ENCODE measurements at regions not wholly inside any gene's neighbourhood (a gene's known extent, or its start where the extent isn't known, plus 50 kb on each side); places are given as distances from the start of the nearest gene placed in this dataset.

DNA sequence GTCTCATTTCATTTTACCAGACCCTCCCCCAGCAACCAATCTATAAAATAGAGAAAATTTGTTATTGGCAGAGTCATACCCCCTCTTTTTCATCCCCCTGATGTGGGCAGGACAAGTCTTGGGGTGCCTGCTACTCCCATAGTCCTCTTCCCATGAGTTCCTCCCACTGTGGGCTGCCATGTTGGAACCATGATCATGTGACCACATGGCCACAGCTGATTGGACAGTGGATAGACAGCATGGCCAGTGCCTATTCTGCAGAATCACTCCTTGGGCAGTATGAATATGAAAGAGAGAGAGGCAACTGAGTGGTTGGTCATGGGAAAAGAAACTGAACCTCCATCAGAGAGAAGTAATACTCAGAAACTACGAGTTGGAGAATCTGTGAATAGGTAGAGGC, 84.9 kb downstream of the PDCL3 start:
- TF ChIP-seq POLR2A (IDR thresholded peaks at IDR 0.05; ENCODE audit: low read depth, low read length), result no peak
- DNase-seq (ENCODE audit: insufficient read length, low spot score) (no peak), FAIRE-seq (no peak)

DNA sequence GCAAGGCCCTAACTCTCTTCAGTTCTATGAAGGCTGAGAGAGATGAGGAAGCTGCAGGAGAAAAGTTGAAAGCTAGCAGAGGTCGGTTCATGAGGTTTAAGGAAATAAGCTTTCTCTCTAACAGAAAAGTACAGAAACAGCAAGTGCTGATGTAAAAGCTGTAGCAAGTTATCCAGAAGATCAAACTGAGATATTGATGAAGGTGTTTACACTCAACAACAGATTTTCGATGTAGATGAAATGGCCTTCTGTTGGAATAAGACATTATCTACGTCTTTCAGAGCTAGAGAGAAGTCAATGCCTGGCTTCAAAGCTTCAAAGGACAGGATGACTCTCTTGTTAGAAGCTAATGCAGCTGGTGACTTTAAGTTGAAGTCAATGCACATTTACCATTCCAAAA, 87.4 kb downstream of the PDCL3 start:
- no peak for DNase-seq (ENCODE audit: insufficient read length, low spot score)
- no peak for FAIRE-seq
- no peak for TF ChIP-seq POLR2A (IDR thresholded peaks at IDR 0.05; ENCODE audit: low read depth, low read length)

- no peak for FAIRE-seq
- no peak for TF ChIP-seq POLR2A (IDR thresholded peaks at IDR 0.05; ENCODE audit: low read depth, low read length)
- no peak for DNase-seq (ENCODE audit: insufficient read length, low spot score)
Measured at GRCh38 chr2:100653449-100654035, 90.7 kb downstream of the PDCL3 start.

DNA sequence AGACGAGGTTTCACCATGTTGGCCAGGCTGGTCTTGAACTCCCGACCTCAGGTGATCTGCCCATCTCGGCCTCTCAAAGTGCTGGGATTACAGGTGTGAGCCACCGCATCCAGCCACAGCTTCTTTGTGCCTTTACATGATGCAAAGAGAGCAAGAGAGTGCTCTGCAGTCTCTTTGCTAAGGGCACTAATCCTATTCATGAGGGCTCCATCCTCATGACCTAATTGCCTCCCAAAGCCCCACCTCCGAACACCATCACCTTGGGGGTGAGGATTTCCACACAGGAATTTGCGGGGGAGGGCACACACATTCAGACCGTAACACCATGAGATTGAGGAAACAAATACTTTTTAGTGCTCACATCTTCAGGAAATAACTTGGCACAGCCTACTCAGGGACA, 91.8 kb downstream of the PDCL3 start:
- TF ChIP-seq POLR2A (IDR thresholded peaks at IDR 0.05; ENCODE audit: low read depth, low read length), result no peak
- DNase-seq (ENCODE audit: insufficient read length, low spot score), result no peak
- FAIRE-seq, result no peak

- TF ChIP-seq POLR2A (IDR thresholded peaks at IDR 0.05; ENCODE audit: low read depth, low read length), result no peak
- FAIRE-seq (no peak), DNase-seq (ENCODE audit: insufficient read length, low spot score) (no peak)
Measured at GRCh38 chr2:100655446-100655845, 92.7 kb downstream of the PDCL3 start.

DNA sequence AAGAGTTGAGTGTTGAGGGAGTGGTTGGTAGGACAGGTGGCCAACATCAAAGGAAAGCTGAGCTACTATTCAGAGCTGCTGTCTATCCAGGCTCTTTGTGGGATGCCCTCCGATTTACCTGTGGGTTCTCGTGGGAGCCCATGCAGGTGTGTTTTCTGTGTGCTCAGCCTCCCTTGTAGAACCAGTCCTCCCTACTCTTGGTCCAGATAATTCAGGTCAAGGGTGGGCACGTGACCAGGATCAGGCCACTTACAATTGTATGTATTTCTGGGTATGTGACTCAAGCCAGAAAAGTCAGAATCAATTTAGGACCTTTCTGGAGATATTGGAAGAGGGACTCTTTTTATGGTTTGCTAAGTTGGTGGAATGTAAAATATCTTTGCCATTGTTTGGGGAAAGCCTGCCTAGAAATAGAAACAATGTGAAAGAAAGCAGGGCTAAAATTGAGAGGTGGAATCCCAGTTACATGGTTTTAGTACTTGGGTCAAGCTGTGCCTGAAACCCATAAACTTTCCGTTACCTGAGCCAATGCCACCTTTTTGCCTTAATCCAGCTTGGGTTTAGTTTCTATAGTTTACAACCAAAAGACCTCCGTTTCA, 93.2 kb downstream of the PDCL3 start:
- FAIRE-seq (no peak), DNase-seq (ENCODE audit: insufficient read length, low spot score) (no peak)
- no peak for TF ChIP-seq POLR2A (IDR thresholded peaks at IDR 0.05; ENCODE audit: low read depth, low read length)

- FAIRE-seq, result no peak
- no peak for DNase-seq (ENCODE audit: insufficient read length, low spot score)
- TF ChIP-seq POLR2A (IDR thresholded peaks at IDR 0.05; ENCODE audit: low read depth, low read length), result no peak
Measured at GRCh38 chr2:100658017-100658416, 95.2 kb downstream of the PDCL3 start.

GRCh38 chr2:100660851-100661584, 98.2 kb downstream of the PDCL3 start:
- FAIRE-seq (no peak), DNase-seq (ENCODE audit: insufficient read length, low spot score) (no peak)
- no peak for TF ChIP-seq POLR2A (IDR thresholded peaks at IDR 0.05; ENCODE audit: low read depth, low read length)

DNA sequence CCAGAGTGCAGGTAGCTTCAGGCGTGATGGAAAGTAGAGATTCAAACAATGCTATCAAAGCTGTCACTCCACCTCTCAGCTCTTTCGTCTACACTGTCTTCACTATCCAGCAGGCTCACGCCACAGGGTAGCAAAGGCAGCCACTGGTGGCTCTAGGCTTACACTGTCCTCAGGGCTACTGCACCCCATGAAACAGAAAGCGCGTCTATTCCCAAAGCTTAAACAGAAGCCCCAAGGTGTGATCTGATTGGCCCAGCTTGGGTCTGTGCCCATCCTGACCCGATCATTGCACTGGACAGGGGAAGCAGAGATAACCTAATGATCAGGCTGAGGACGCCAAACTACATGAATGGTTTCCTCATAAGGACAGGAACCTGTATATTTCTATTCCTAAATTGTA, 100.1 kb downstream of the PDCL3 start:
- DNase-seq (ENCODE audit: insufficient read length, low spot score) (no peak), FAIRE-seq (no peak)
- no peak for TF ChIP-seq POLR2A (IDR thresholded peaks at IDR 0.05; ENCODE audit: low read depth, low read length)

DNA sequence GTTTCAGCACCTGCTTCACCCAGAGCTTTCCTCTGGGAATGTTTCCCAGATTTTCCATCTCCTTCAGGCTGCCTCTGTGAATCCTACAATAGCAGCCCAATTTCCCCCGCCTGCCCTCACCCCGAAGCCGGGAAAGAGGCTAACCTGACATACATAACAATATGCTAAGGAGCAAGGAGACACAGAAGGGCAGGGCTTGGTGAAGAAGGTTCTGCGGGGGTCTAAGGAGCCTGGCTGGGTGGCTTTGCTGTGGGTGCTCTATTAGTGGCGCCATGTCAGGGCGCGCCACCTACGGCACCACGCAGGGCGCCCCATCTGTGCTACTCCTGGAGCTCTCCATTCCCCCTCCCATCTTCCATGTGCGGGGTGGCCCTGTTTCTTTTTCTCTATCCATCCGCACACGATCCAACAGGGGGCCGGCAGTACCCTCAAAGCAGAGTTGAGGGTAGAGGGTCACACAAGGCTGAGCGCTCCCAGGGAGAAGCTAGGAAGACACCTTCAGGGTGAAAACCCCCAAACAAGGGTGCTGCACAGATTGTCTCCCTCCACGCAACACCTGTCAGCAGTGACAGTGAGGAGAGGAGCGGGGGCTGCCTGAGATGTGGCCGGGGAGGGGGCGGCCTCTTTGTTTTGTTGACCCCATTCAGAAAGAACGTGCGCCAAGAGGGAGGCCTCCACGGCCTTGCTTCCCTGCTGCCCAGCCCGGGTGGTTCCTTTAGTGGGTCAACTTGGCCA, 101.4 kb downstream of the PDCL3 start:
- FAIRE-seq, result no peak
- no peak for DNase-seq (ENCODE audit: insufficient read length, low spot score)
- TF ChIP-seq POLR2A (IDR thresholded peaks at IDR 0.05; ENCODE audit: low read depth, low read length), result no peak

GRCh38 chr2:100664756-100665101, 101.9 kb downstream of the PDCL3 start:
- DNase-seq (ENCODE audit: insufficient read length, low spot score), result no peak
- TF ChIP-seq POLR2A (IDR thresholded peaks at IDR 0.05; ENCODE audit: low read depth, low read length), result no peak
- no peak for FAIRE-seq

DNA sequence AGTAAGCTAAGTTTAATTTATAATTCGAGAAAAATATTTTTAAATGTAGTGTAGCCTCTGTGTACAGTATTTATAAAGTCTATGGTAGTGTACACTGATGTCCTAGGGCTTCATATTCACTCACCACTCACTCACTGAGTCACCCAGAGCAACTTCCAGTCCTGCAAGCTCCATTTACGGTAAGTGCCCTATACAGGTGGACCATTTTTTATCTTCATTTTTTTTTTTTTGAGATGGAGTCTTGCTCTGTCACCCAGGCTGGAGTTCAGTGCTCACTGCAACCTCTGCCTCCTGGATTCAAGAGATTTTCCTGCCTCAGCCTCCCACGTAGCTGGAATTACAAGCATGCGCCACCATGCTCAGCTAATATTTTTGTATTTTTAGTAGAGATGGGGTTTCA, 104.2 kb downstream of the PDCL3 start:
- FAIRE-seq (no peak), DNase-seq (ENCODE audit: insufficient read length, low spot score) (no peak)
- TF ChIP-seq POLR2A (IDR thresholded peaks at IDR 0.05; ENCODE audit: low read depth, low read length), result no peak

GRCh38 chr2:100667801-100668200, 105.0 kb downstream of the PDCL3 start:
- FAIRE-seq (no peak), DNase-seq (ENCODE audit: insufficient read length, low spot score) (no peak)
- no peak for TF ChIP-seq POLR2A (IDR thresholded peaks at IDR 0.05; ENCODE audit: low read depth, low read length)

- DNase-seq (ENCODE audit: insufficient read length, low spot score) (no peak), FAIRE-seq (no peak)
- TF ChIP-seq POLR2A (IDR thresholded peaks at IDR 0.05; ENCODE audit: low read depth, low read length), result no peak
Measured at GRCh38 chr2:100670232-100670631, 107.4 kb downstream of the PDCL3 start.

Measured in H54 (cell line).